H1 (cell line): ENCODE measurements at regions not wholly inside any gene's neighbourhood (a gene's known extent, or its start where the extent isn't known, plus 50 kb on each side); places are given as distances from the start of the nearest gene placed in this dataset.

Experiments
- SIX5 ChIP-seq: IDR thresholded peaks from 2 replicates; pipeline ENCODE4 v1.6.1; 2011; ENCODE audit warnings: mild to moderate bottlenecking, low read depth, low read length

GRCh38 chr6:22219925-22220324 is 76.9 kb downstream of the PRL start (continued):
- no peak for TF ChIP-seq SIX5
